OCI-LY3 (cell line): ENCODE measurements at regions not wholly inside any gene's neighbourhood (a gene's known extent, or its start where the extent isn't known, plus 50 kb on each side); places are given as distances from the start of the nearest gene placed in this dataset.

Experiments used
- CTCF ChIP-seq: fragments of 200-600, 300-600 bp; sonication (generic); IDR thresholded peaks from 2 replicates; pipeline ENCODE4 v1.5.1; 2014; ENCODE audit warnings: antibody characterized with exemption, low read length, low read depth
- EZH2phosphoT487 ChIP-seq: fragments of 200-600 bp; shearing (Covaris generic); IDR thresholded peaks from 2 replicates; pipeline ENCODE4 v1.6.1; 2018; ENCODE audit warnings: antibody characterized with exemption, mixed run types, low read depth

- TF ChIP-seq CTCF (no peak), EZH2phosphoT487 (no peak)
These were observed 130.0 kb upstream of the FN1 start for GRCh38 chr2:215565897-215566296.
